Testis (tissue), 2 donors: ENCODE measurements at regions not wholly inside any gene's neighbourhood (a gene's known extent, or its start where the extent isn't known, plus 50 kb on each side); places are given as distances from the start of the nearest gene placed in this dataset.

ENCODE experiments used
- DNase-seq: peaks from one replicate; pipeline ENCODE4 v3.0.0-alpha.2; 2019
- H3K27ac ChIP-seq, 2 donors: fragments of 200-600 bp; sonication (generic); one replicate each; pipeline ENCODE4 v1.5.1; 2019
- H3K27me3 ChIP-seq: fragments of 200-600 bp; sonication (generic); one replicate; pipeline ENCODE4 v1.5.1; 2019
- H3K36me3 ChIP-seq: fragments of 200-600 bp; sonication (generic); one replicate; pipeline ENCODE4 v1.5.1; 2017; ENCODE audit warnings: low read depth; ENCODE audit errors: missing control alignments
- H3K4me1 ChIP-seq: fragments of 200-600 bp; sonication (generic); one replicate; pipeline ENCODE4 v1.5.1; 2019
- H3K4me3 ChIP-seq, 2 donors: fragments of 200-600 bp; sonication (generic); one replicate each; pipeline ENCODE4 v1.5.1; 2017 to 2019
- H3K9me3 ChIP-seq: fragments of 200-600 bp; sonication (generic); one replicate; pipeline ENCODE4 v1.5.1; 2017
- CTCF ChIP-seq, 3 experiments: fragments of 450-650 bp in 2 of 3; fragments of 200-600 bp in 1 of 3; sonication (generic) in 1 of 3; IDR thresholded peaks; one replicate each; pipeline ENCODE4 v1.5.1; 2016 to 2019; ENCODE audit warnings: antibody characterized with exemption in 3 of 3, mild to moderate bottlenecking in 2 of 3, moderate library complexity in 1 of 3
- POLR2A ChIP-seq: fragments of 450-650 bp; IDR thresholded peaks from one replicate; pipeline ENCODE4 v1.6.1; 2017; ENCODE audit warnings: antibody characterized with exemption, mild to moderate bottlenecking, moderate library complexity
- WGBS, 2 donors: methylation state at CpG; one replicate each; pipeline ENCODE4 v1.1.5; 2018; 5-methylcytosine and 5-hydroxymethylcytosine counted together
- intact Hi-C: fragments of 100-400 bp; cut with DNase I; formaldehyde crosslinking; loops from one replicate; pipeline ENCODE4 v1.15.1; 2023; ENCODE audit warnings: low total_unique reads

GRCh38 chr14:44372231-44372630, 134.9 kb downstream of the FSCB start:
- Histone ChIP-seq H3K36me3 (no peaks in the 10 kb centered on the region), H3K4me1 (no peaks in the 10 kb centered on the region), H3K27me3 (no peaks in the 10 kb centered on the region), H3K27ac (no peak overlapping the region), H3K9me3 (no peaks in the 10 kb centered on the region), H3K4me3 (no peak overlapping the region)
- intact Hi-C loops, result no loop called here
- no peak for DNase-seq
- TF ChIP-seq POLR2A, result no peak
- TF ChIP-seq CTCF (IDR thresholded peaks at IDR 0.05), result no peak

DNA sequence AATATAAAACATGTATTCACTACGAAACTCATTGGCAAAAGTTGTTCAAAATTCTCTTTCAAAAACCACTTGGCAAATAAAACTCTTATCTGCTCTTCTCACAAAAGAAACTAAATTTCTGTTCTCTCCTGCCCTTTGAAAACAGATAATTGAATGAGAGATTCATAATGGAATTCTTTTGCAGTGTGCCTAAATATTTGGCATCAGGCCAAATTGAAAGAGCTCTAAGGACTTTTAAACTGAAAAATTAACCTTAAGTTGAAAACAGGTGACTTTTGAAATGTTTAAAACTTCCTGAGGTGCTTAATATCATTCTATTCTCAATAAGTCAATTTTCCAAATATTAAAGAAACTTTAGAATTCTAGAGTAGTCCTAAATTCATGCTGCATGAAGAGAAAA, 136.4 kb downstream of the FSCB start:
- H3K36me3 ChIP-seq, result no peaks in the 10 kb centered on the region
- H3K27me3 ChIP-seq, result no peaks in the 10 kb centered on the region
- intact Hi-C loops, result no loop called here
- no peak for TF ChIP-seq CTCF (IDR thresholded peaks at IDR 0.05)
- no peak for TF ChIP-seq POLR2A
- no peak overlapping the region for H3K27ac ChIP-seq
- no peak overlapping the region for H3K4me3 ChIP-seq
- H3K9me3 ChIP-seq, result no peaks in the 10 kb centered on the region
- no peak for DNase-seq
- WGBS, 2 donors, result 27 to 37% methylated on average over 1 of the region's 1 CpG
- H3K4me1 ChIP-seq, result no peaks in the 10 kb centered on the region

GRCh38 chr14:44369401-44370123, 137.5 kb downstream of the FSCB start:
- DNase-seq, result no peak
- Histone ChIP-seq H3K9me3 (no peaks in the 10 kb centered on the region), H3K36me3 (no peaks in the 10 kb centered on the region), H3K4me3 (no peak overlapping the region), H3K27me3 (no peaks in the 10 kb centered on the region), H3K4me1 (no peaks in the 10 kb centered on the region), H3K27ac (no peak overlapping the region)
- intact Hi-C loops, result no loop called here
- no peak for TF ChIP-seq POLR2A

DNA sequence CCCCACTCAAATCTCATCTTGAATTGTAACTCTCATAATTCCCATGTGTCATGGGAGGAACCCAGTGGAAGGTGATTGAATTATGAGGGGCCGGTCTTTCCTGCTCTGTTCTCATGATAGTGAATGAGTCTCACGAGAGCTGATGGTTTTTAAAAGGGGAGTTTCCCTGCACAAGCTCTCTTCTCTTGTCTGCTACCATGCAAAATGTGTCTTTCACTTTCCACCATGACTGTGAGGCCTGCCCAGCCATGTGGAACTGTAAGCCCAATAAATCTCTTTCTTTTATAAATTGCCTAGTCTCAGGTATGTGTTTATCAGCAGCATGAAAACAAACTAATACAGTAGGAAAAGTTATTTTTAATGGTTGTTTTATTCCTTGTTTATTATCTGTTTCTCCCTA, 146.0 kb downstream of the FSCB start:
- no peak overlapping the region for H3K27ac ChIP-seq
- no peaks in the 10 kb centered on the region for H3K9me3 ChIP-seq
- no peaks in the 10 kb centered on the region for H3K36me3 ChIP-seq
- no peak for DNase-seq
- H3K27me3 ChIP-seq, result no peaks in the 10 kb centered on the region
- no peaks in the 10 kb centered on the region for H3K4me1 ChIP-seq
- 92 to 95% methylated on average over 2 of the region's 2 CpGs for WGBS, 2 donors
- TF ChIP-seq POLR2A (no peak), CTCF (IDR thresholded peaks at IDR 0.05) (no peak)
- H3K4me3 ChIP-seq, result no peak overlapping the region
- intact Hi-C loops, result no loop called here

- intact Hi-C loops, result no loop called here
- H3K4me1 ChIP-seq, result no peaks in the 10 kb centered on the region
- TF ChIP-seq POLR2A (no peak), CTCF (IDR thresholded peaks at IDR 0.05) (no peak)
- DNase-seq, result no peak
- no peaks in the 10 kb centered on the region for H3K9me3 ChIP-seq
- H3K4me3 ChIP-seq, result no peak overlapping the region
- WGBS, 2 donors, result 92 to 93% methylated on average over 3 of the region's 3 CpGs
- H3K27me3 ChIP-seq, result no peaks in the 10 kb centered on the region
- no peak overlapping the region for H3K27ac ChIP-seq
- no peaks in the 10 kb centered on the region for H3K36me3 ChIP-seq
Observed at GRCh38 chr14:44353805-44354204, 153.3 kb downstream of the FSCB start.
